HFF-Myc (cell line): ENCODE measurements at regions not wholly inside any gene's neighbourhood (a gene's known extent, or its start where the extent isn't known, plus 50 kb on each side); places are given as distances from the start of the nearest gene placed in this dataset.

Experiments
- DNase-seq: peaks from one replicate; pipeline ENCODE4 v3.0.0-alpha.2; 2011; ENCODE audit warnings: low read depth; ENCODE audit errors: extremely low read depth
- H3K4me3 ChIP-seq: replicated peaks from 2 replicates; pipeline ENCODE4 v1.5.1; 2011; ENCODE audit warnings: low read depth, mild to moderate bottlenecking, control low read depth, low read length
- CTCF ChIP-seq: IDR thresholded peaks from 2 replicates; pipeline ENCODE4 v1.5.1; 2012; ENCODE audit warnings: mild to moderate bottlenecking, low read depth, low read length, control low read depth; ENCODE audit errors: missing control alignments

DNA sequence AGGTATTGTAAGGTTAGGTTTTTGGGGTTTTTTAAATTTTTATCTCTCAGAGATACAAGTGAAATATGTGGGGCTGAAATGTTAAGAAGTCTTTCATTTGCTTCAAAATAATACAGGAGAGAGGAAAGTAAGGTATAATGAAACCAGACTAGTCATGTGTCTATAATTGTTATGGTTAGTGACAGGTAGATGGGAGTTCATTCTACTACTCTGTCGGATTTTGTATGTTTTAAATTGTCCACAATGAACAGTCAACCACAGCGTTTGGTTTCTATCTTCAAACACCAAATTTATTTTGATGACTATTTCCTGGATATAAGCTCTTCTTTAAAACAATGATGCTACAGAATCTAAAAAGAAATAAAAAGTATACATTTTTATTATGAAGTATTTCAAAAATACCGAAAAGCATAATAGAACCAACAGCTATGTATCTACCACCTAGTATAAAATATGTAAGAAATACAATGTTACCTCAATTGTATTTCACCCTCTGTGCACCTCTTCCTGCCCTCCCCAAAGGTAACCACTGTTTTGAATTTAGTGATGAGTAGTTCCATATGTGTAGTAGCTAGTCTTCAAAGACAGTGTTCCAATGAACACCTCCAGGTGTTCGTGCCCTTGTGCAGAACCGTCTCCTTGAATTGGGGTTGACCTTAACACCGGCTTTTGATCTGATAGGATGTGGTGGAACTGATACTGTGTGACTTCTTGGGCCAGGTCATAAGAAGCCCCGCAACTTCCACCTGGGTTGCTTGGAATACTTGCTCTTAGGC lies 74.8 kb upstream of the CDK1 start:
- no peak for DNase-seq
- no peak overlapping the region for H3K4me3 ChIP-seq
- TF ChIP-seq CTCF = no peak

DNA sequence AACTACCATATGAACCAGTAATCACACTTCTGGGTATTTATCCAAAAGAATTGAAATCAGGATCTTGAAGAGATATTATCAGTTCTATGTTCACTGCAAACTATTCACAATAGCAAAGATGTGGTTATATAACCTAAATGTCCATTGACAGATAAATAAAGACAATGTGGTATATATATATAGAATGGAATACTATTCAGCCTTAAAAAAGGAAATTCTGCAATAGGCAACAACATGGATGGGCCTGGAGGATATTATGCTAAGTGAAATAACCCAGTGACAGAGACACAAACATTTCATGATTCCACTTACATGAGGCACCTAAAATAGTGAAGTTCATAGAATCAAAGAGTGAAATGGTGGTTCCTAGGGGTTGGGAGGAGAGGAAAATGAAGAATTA lies 90.6 kb upstream of the CDK1 start:
- TF ChIP-seq CTCF = no peak
- no peak for DNase-seq
- H3K4me3 ChIP-seq = no peak overlapping the region

GRCh38 chr10:60684091-60684490 lies 94.2 kb upstream of the CDK1 start:
- no peak for TF ChIP-seq CTCF
- no peak overlapping the region for H3K4me3 ChIP-seq
- no peak for DNase-seq

DNA sequence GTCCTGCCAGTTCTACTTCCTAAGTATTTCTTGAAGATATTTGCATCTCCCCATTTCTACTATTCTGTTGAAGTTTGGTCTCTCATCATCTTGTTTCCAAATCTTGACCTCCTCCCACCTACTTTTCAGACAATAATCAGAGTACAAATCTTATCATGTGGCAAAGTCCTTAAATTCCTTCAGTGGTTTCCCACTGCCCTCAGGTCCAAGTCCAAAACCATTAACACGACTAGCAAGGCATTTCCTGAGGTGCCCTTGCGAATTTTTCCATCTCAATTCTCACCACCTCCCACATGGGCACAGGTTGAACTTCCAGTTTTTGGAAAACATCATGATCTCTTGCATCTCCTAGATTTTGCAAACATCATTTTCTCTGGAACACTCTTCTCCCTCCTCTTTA lies 97.2 kb upstream of the CDK1 start:
- no peak for DNase-seq
- no peak overlapping the region for H3K4me3 ChIP-seq
- TF ChIP-seq CTCF = no peak

GRCh38 chr10:60679388-60679990 lies 98.8 kb upstream of the CDK1 start:
- TF ChIP-seq CTCF = no peak
- H3K4me3 ChIP-seq = no peak overlapping the region
- DNase-seq = no peak

DNA sequence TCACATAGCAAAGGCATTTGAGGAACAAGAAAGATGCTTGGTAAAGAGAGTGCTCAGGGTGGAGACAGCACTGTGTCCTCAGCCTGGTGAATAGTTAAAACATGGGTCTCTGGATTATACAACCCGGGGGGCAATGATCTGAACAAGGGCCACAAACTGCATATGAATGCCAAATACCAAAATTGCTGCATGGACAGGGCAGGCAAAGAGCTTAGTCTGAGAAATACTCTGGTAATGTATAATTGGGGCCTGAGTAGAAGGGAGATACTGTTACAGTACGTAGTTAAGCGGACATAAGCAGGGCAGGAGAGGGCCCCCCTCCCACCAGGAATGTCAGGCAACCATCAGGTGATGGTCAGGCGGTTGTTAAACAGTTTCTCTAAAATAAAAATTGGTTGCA lies 99.3 kb upstream of the CDK1 start:
- TF ChIP-seq CTCF = no peak
- H3K4me3 ChIP-seq = no peak overlapping the region
- DNase-seq = no peak
